Uterus (tissue), 2 donors: ENCODE measurements at regions not wholly inside any gene's neighbourhood (a gene's known extent, or its start where the extent isn't known, plus 50 kb on each side); places are given as distances from the start of the nearest gene placed in this dataset.

ENCODE experiments used
- POLR2A ChIP-seq, 2 donors: fragments of 450-650 bp; IDR thresholded peaks; one replicate each; pipeline ENCODE4 v1.6.1; 2016; ENCODE audit warnings: antibody characterized with exemption in 2 of 2, mild to moderate bottlenecking in 1 of 2, moderate library complexity in 1 of 2
- TF ChIP-seq, protein P1 (sequence below), 4 experiments: fragments of 200-600 bp in 2 of 4; fragments of 450-650 bp in 2 of 4; sonication (generic) in 2 of 4; IDR thresholded peaks; one replicate each; pipeline ENCODE4 v1.5.1; 2016 to 2019; ENCODE audit warnings: antibody characterized with exemption in 4 of 4, mild to moderate bottlenecking in 2 of 4, moderate library complexity in 1 of 4

DNA sequence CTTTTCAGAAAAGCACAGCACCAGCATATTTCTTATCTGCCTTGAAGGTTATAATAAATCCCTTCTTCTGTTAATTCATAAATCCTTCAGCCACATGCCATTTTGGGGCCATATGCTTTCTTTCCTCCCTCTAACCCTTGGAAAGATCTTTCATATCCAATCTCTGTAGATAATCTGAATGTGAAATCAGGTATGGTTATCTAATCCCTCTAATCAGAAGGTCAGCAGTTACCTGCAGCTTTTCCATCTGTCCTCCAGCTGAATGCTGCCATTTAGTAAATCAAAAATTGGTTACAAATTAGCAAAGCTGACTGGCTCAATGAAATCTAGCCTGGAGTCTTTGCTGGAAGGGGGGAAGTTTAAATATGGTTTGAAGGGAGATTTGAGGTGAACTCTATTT is 230.5 kb downstream of the PIK3C3 start:
- TF ChIP-seq, protein P1, sequence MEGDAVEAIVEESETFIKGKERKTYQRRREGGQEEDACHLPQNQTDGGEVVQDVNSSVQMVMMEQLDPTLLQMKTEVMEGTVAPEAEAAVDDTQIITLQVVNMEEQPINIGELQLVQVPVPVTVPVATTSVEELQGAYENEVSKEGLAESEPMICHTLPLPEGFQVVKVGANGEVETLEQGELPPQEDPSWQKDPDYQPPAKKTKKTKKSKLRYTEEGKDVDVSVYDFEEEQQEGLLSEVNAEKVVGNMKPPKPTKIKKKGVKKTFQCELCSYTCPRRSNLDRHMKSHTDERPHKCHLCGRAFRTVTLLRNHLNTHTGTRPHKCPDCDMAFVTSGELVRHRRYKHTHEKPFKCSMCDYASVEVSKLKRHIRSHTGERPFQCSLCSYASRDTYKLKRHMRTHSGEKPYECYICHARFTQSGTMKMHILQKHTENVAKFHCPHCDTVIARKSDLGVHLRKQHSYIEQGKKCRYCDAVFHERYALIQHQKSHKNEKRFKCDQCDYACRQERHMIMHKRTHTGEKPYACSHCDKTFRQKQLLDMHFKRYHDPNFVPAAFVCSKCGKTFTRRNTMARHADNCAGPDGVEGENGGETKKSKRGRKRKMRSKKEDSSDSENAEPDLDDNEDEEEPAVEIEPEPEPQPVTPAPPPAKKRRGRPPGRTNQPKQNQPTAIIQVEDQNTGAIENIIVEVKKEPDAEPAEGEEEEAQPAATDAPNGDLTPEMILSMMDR (IDR thresholded peaks at IDR 0.05) = no peak
- no peak for TF ChIP-seq POLR2A (IDR thresholded peaks at IDR 0.05)
